Iris pigment epithelial cell (primary cell): ENCODE measurements at regions not wholly inside any gene's neighbourhood (a gene's known extent, or its start where the extent isn't known, plus 50 kb on each side); places are given as distances from the start of the nearest gene placed in this dataset.

Source experiments
- DNase-seq: peaks from one replicate; pipeline ENCODE4 v3.0.0-alpha.2; 2011; ENCODE audit warnings: low read depth

DNA sequence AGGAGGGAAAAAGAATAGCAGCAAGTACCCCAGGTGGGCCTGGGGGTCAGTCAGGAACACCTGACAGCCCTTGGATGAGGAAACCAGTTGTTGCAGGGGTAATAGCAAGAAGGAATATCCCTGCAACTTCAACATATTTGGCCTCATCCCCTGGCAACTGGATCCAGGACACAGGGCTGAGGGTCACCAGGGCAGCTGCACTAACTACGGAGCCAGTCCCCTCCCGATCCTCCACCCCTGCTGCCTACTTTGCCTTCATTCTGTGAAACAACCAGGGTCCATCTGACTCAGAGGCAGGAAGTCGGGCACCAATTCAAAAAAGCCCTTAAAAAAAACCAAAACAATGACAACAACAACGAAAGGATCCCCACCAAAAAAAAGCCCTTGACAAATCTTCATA, 52.9 kb downstream of the FRMPD3 start:
- no peak for DNase-seq

DNA sequence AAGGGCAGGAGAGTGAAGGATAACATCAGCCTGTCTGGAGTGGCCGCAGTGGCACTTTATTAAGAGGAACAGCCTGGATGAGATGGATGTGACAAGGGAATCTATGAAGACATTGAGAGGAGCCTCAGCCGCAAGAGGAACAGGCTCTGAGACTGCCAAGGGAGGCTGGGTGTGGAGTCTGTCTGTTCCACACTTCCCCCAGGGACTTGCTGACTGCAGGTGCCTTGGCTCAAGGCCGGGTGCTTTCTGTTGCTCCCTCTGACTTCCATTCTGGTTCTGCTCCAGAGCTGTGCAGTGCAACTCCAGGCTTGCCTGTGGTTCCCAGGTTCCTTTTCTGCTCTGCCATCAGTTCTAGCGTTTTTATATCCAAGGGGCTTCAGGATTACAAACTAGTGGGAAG, 54.6 kb downstream of the FRMPD3 start:
- no peak for DNase-seq

GRCh38 chrX:107505223-107505622, 55.8 kb downstream of the FRMPD3 start:
- DNase-seq, result no peak

DNA sequence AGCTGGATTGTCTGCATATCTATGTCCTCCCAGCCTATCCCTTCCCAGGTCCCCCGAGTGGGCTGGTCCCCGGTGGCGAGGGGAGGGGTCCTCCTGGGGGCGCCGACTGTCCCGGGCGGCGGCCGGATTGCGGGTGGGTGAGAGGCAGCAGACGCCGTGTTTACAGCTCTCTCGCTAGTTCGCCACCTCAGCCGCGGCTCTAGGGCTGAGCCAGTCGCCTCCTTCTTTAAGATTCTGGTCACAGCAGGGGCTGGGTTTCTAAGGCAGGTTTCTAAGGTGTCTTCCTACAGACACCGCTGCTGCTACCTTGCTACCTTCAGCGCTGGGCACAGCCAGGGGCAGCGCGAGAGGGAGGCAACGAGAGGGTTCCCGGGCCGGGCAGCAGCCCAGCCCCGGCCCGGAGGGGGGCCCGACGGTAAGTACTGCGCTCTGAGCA, 57.2 kb downstream of the FRMPD3 start:
- no peak for DNase-seq

DNA sequence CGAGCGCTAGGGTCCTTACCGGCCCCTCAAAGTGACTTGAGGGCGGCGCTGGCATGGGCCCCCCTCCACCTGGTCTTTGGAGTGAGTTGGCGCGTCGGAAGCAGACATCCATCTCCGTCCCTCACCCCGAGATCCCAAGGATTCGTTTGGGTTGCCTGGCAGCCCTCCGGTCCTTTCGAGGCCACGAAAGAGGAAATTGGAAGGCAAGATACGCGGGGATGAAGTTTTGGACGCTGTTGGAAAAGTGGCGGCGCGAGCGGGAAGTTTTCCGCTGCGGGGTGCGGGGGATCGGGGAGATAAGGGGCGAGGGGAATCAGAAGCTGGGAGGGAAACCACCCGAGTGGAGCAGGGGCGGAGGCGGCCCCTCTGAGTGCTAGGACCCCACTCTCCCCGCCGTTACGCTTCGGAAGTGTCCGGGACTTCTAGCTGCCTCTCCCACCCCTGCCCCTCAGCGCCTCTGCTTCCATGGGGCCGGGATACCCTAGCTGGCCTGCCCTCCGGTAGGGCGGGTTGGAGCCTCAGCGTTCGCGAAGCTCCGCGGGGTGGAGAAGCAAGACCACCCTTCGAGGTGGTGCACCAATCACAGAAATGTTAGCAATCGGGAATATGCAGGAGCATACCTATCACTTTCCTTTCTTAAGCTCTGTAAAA, 57.8 kb downstream of the FRMPD3 start:
- no peak for DNase-seq

- DNase-seq, result no peak
These were observed 58.3 kb downstream of the FRMPD3 start for GRCh38 chrX:107507744-107508117.

GRCh38 chrX:107508925-107509324, 59.5 kb downstream of the FRMPD3 start:
- DNase-seq, result no peak

- no peak for DNase-seq
These were observed 65.5 kb downstream of the FRMPD3 start for GRCh38 chrX:107514944-107515343.

- DNase-seq, result no peak
These were observed 72.6 kb downstream of the FRMPD3 start for GRCh38 chrX:107521877-107522586.

GRCh38 chrX:107522901-107523300, 73.4 kb downstream of the FRMPD3 start:
- DNase-seq, result no peak

DNA sequence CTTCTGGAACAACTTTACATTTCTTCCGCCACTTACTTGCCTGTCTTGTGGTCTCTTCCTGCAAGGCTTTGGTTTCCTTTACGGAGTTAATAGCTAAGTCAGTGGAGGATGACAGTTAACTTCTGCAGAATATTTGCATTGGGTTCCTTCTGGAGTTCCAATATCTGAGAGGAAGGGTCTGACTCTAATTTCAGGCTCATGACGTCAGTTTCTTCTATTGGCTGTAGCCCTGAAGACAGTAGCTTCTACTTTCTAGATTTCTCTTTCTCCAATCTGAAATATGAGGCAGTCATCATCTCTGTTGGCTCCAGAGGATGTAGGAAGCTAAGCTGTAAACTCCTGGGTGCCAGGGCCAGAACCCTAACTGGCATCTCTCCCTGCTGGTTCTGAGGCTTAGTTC, 76.7 kb downstream of the FRMPD3 start:
- DNase-seq, result no peak

GRCh38 chrX:107530141-107530540, 80.7 kb downstream of the FRMPD3 start:
- DNase-seq, result no peak

DNA sequence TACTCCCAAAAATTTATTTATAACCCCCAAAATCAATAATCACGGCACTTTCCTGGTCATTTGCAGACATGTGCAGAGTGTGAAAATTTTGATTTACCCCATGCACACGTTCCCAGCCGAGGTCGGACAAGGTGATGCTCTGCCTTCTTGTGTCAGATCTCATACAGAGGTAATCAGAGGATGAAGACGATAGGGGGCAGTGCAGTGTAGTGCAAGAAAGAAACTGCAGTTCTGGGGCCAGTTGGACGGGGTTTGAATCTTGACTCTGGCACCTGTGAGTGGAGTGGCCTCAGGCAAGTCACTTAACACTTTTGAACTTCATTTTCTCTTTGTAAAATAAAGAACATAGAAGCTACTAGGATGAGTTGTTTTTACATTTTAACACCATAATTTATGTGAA, 88.4 kb downstream of the FRMPD3 start:
- DNase-seq, result peak; percentile 51

DNA sequence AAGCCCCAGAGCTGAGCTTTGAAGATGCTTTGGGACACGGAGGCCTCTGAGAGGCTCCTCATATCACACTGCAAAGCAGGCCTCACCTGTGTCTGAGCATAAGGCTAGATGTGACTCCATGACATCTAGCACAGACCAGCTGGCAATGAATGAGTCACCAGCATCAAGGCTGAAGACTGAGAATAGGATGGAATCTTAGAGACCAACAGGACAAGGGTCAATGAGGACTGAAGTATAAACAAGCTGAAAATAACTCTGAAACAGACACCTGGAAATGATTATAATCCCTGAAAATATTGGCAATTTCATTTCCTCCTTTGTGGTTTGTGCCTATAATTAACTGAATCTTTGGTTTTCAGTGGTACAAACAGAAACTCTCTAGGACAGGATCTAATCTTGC, 87.1 kb upstream of the PRPS1 start:
- no peak for DNase-seq

- DNase-seq, result no peak
These were observed 86.3 kb upstream of the PRPS1 start for GRCh38 chrX:107542040-107542439.

DNA sequence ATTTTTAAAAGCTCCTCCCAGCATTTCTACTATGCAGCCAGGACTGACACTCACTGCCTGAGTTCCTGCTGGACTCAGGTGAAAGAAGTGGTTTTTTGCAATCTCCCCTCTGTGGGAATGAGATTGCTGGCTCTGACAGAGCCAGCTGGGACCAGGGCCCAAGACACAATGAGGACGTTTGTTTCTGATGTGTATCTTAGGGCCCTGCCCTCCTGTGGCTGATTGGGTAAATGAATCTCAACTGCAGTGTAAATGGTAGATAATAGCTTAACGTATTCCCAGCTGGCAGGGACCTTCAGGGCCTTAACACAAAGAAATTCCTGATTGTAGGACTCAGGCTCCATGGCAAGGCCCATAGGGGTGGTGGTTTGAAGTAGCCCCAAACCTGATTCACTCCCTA, 85.8 kb upstream of the PRPS1 start:
- peak; percentile 24 for DNase-seq

- DNase-seq, result no peak
These were observed 80.7 kb upstream of the PRPS1 start for GRCh38 chrX:107547621-107548020.

GRCh38 chrX:107548775-107549174, 79.5 kb upstream of the PRPS1 start:
- no peak for DNase-seq

DNA sequence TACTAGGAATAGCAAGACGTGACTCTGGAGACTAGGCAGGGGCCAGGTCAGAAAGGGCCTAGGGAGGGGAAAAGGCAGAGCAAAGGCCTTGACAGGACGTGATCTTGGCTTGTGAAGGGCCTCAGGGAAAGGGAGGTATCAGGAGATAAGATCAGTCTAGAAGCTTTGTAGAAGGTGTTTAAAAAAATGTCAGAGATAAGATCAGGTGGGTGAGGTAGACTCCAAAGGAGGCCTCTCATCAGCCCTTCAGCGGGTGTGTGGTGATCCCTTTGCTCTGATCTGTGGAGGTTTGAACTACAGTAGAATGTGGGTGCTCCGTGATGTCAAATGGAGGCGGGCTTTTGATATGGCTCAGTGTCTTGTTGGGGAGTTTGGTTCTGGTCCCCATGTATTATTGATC, 78.8 kb upstream of the PRPS1 start:
- no peak for DNase-seq

GRCh38 chrX:107551546-107551945, 76.8 kb upstream of the PRPS1 start:
- DNase-seq, result no peak

GRCh38 chrX:107552930-107553329, 75.4 kb upstream of the PRPS1 start:
- no peak for DNase-seq

DNA sequence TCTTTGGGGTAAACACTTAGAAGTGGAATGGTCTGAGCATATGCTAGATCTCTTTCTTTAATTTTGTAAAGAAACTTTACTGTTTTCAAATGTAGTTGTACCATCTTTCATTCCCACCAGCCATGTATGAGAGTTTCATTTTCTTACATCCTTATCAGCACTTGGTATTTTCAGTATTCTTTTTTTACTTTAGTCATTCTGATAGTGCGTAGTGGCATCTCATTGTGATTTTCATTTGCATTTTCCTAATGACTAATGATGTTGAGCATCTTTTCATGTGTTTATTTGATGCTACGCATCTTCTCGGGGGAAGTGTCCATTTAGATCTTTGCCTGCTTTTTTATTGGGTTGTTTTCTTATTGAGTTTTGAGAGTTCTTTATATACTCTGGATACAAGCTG, 71.3 kb upstream of the PRPS1 start:
- DNase-seq, result no peak

GRCh38 chrX:107559506-107559905, 68.8 kb upstream of the PRPS1 start:
- DNase-seq, result peak; percentile 12

DNA sequence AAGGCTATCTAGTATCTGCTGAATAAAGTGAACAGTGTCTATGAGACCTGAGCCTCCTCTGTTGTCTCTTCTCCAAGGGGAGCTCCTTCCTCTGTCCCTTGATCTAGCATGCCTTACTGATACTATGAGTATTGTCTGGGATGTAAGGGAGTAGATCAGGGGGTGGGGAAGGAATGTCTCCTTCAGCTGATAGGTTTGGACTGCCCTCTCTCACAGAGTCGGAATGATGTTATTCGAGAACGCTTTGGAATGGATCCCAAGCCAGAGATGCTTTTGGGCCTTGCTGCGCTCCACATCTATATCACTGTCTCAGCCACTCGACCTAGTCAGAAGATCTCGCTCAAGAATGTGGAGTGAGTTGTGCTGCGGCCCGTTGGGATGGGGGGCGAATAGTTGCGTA, 68.3 kb upstream of the PRPS1 start:
- DNase-seq, result no peak
